ENCODE measurements at regions not wholly inside any gene's neighbourhood (a gene's known extent, or its start where the extent isn't known, plus 50 kb on each side); places are given as distances from the start of the nearest gene placed in this dataset.

DNA sequence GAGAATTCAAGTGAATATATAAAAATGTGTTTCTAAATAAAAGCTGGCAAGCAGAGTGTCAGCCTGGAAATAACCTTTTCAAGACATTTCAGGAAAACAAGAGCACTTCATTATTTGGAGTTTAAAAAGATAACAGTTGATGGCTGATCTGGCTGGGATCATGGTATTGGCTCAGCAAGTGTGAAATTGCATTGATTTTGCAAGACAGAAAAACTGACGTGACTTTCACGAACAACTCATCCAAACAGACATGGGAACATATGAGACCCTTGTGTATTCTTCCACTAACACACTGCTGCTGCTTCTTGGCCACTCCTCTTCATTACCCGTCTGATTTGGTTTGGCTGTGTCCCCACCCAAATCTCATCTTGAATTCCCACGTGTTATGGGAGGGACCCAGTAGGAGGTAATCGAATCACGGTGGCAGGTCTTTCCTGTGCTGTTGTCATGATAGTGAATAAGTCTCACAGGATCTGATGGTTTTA lies 108.5 kb downstream of the RAB18 start:
- Histone ChIP-seq H3K27me3 (ENCODE audit: control insufficient read depth in 2 of 2, insufficient read depth in 1 of 2, low read length in 1 of 2) (no peaks in the 10 kb centered on the region), H3K9me3 (ENCODE audit: control insufficient read depth in 2 of 2, insufficient read depth in 1 of 2, low read length in 1 of 2) (no peaks in the 10 kb centered on the region), H3K36me3 (ENCODE audit: control insufficient read depth in 2 of 2, insufficient read depth in 2 of 2, low read length in 1 of 2) (no peaks in the 10 kb centered on the region), H3K4me3 (ENCODE audit: low read length in 2 of 2) (no peak overlapping the region), H3K4me1 (ENCODE audit: control insufficient read depth in 2 of 2, insufficient read depth in 2 of 2, low read length in 2 of 2) (no peaks in the 10 kb centered on the region), H3K27ac (ENCODE audit: low read depth in 1 of 2, low read length in 1 of 2) (no peak overlapping the region)
- WGBS, result 94% methylated on average over 6 of the region's 6 CpGs
- no peak for DNase-seq (ENCODE audit: low read depth in 6 of 9, low spot score in 9 of 9)

GRCh38 chr10:27614776-27615175 lies 110.7 kb downstream of the RAB18 start:
- 68% methylated on average over 6 of the region's 6 CpGs for WGBS

DNA sequence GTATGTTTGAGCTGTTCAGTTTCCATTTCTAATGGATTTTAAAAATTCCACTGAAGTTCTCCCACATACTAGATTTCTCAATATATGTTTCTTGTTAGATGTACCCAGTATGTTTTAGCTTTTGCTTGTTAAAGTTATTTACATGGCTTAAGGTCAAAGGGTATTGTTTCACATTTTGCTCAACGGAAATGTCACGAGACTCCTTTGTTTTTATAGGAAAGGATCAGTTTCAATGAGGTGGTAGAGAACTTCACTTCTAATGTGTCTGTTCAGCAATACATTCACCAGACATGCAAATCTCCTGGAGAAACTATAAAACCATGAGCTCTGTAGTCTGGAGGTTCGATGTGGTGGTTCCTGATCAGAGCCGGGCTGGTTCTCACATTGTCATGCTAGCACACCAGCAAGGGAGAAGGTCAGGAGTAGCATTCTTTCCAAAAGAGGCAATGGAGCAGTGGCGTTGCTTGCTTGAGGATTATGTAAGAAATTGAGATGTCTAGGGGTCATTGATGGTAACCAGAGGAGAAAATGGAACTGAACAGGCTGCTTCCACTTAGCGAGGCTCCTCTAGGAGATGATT lies 114.0 kb downstream of the RAB18 start:
- Histone ChIP-seq H3K36me3 (ENCODE audit: control insufficient read depth in 2 of 2, insufficient read depth in 2 of 2, low read length in 1 of 2) (no peaks in the 10 kb centered on the region), H3K4me1 (ENCODE audit: control insufficient read depth in 2 of 2, insufficient read depth in 2 of 2, low read length in 2 of 2) (no peaks in the 10 kb centered on the region), H3K4me3 (ENCODE audit: low read length in 2 of 2) (no peak overlapping the region), H3K27me3 (ENCODE audit: control insufficient read depth in 2 of 2, insufficient read depth in 1 of 2, low read length in 1 of 2) (no peaks in the 10 kb centered on the region), H3K27ac (ENCODE audit: low read depth in 1 of 2, low read length in 1 of 2) (no peak overlapping the region), H3K9me3 (ENCODE audit: control insufficient read depth in 2 of 2, insufficient read depth in 1 of 2, low read length in 1 of 2) (no peaks in the 10 kb centered on the region)
- DNase-seq (ENCODE audit: low read depth in 6 of 9, low spot score in 9 of 9), result no peak
- WGBS, result 91% methylated on average over 6 of the region's 6 CpGs

More at GRCh38 chr10:27614776-27615175, 110.7 kb downstream of the RAB18 start:
- Histone ChIP-seq H3K27ac (ENCODE audit: low read depth in 1 of 2, low read length in 1 of 2) (no peak overlapping the region), H3K27me3 (ENCODE audit: control insufficient read depth in 2 of 2, insufficient read depth in 1 of 2, low read length in 1 of 2) (no peaks in the 10 kb centered on the region), H3K9me3 (ENCODE audit: control insufficient read depth in 2 of 2, insufficient read depth in 1 of 2, low read length in 1 of 2) (no peaks in the 10 kb centered on the region), H3K36me3 (ENCODE audit: control insufficient read depth in 2 of 2, insufficient read depth in 2 of 2, low read length in 1 of 2) (no peaks in the 10 kb centered on the region), H3K4me1 (ENCODE audit: control insufficient read depth in 2 of 2, insufficient read depth in 2 of 2, low read length in 2 of 2) (no peaks in the 10 kb centered on the region), H3K4me3 (ENCODE audit: low read length in 2 of 2) (no peak overlapping the region)
- DNase-seq (ENCODE audit: low read depth in 6 of 9, low spot score in 9 of 9), result no peak

- Histone ChIP-seq H3K4me1 (ENCODE audit: control insufficient read depth in 2 of 2, insufficient read depth in 2 of 2, low read length in 2 of 2) (no peaks in the 10 kb centered on the region), H3K4me3 (ENCODE audit: low read length in 2 of 2) (no peak overlapping the region), H3K9me3 (ENCODE audit: control insufficient read depth in 2 of 2, insufficient read depth in 1 of 2, low read length in 1 of 2) (no peaks in the 10 kb centered on the region), H3K27ac (ENCODE audit: low read depth in 1 of 2, low read length in 1 of 2) (no peak overlapping the region), H3K27me3 (ENCODE audit: control insufficient read depth in 2 of 2, insufficient read depth in 1 of 2, low read length in 1 of 2) (no peaks in the 10 kb centered on the region), H3K36me3 (ENCODE audit: control insufficient read depth in 2 of 2, insufficient read depth in 2 of 2, low read length in 1 of 2) (no peaks in the 10 kb centered on the region)
- 97% methylated on average over 10 of the region's 10 CpGs for WGBS
- DNase-seq (ENCODE audit: low read depth in 6 of 9, low spot score in 9 of 9), result no peak
Measured at GRCh38 chr10:27618906-27619305, 114.8 kb downstream of the RAB18 start.

DNA sequence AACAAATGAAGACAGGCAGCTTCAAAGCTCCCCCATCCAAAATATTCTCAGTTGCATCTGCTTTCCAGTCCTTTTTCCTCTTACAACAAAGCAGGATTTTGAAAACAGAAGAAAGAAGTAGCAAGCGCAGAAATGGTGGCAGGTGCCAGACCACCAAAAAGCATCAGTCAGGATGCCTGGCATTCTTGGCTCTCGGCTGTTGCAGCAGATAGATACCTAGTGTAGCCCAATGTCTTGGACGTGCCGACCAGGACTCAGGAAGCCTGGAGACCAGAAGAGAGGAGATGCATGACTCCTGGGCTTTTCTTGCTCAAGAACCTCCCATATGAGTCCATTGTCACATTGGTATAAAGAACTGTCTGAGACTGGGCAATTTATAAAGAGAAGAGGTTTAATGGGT lies 115.2 kb downstream of the RAB18 start:
- Histone ChIP-seq H3K27me3 (ENCODE audit: control insufficient read depth in 2 of 2, insufficient read depth in 1 of 2, low read length in 1 of 2) (no peaks in the 10 kb centered on the region), H3K36me3 (ENCODE audit: control insufficient read depth in 2 of 2, insufficient read depth in 2 of 2, low read length in 1 of 2) (no peaks in the 10 kb centered on the region), H3K27ac (ENCODE audit: low read depth in 1 of 2, low read length in 1 of 2) (no peak overlapping the region), H3K9me3 (ENCODE audit: control insufficient read depth in 2 of 2, insufficient read depth in 1 of 2, low read length in 1 of 2) (no peaks in the 10 kb centered on the region), H3K4me1 (ENCODE audit: control insufficient read depth in 2 of 2, insufficient read depth in 2 of 2, low read length in 2 of 2) (no peaks in the 10 kb centered on the region), H3K4me3 (ENCODE audit: low read length in 2 of 2) (no peak overlapping the region)
- WGBS, result 95% methylated on average over 4 of the region's 4 CpGs
- no peak for DNase-seq (ENCODE audit: low read depth in 6 of 9, low spot score in 9 of 9)

DNA sequence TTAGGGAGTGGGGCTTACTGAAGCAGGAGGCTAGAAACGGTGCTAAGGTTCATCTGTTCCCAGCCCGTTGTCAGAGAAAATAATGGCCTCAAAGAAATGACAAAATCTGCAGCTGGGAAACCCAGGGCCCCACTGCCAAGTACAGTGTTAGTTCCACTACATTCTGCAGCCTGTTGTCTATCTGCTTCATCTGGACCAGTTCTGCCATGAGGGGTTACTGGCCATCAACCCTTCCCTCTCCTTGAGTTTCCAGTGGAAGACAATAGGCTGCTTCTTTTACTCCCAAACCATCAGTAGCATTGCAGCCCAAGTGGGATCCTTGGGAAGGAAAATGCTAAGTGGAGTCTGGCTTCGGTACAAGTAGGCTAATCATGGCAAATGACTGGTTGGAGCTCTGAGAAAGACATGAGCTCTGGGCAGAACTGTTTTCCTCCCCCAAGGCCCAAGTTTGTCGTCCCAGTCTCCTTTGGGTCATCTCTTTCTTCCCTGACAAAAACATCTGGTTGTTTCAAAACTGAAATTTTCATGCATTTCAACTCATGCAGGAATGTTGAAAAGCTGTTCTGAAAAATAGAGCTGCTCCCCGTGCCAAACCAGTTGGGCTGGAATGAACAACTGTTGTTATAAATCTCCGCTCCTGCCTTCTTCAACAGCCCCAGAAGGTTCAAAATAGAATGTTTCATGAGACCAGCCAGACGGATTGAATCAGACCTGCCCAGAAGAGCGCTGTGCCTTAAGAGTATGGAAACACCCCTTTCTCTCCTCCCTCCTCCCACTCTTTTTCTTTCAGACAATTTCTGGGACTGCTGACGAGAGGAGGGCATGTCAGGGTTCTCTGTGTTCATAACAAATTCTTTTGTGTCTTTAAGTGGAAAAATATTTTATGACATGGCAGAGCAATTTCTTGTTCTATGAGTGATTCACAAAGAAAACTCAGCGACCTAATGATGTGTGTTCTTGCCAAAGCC lies 116.6 kb downstream of the RAB18 start:
- no peaks in the 10 kb centered on the region for H3K9me3 ChIP-seq (ENCODE audit: control insufficient read depth in 2 of 2, insufficient read depth in 1 of 2, low read length in 1 of 2)
- no peak for DNase-seq (ENCODE audit: low read depth in 6 of 9, low spot score in 9 of 9)
- H3K36me3 ChIP-seq (ENCODE audit: control insufficient read depth in 2 of 2, insufficient read depth in 2 of 2, low read length in 1 of 2), result no peaks in the 10 kb centered on the region
- no peak overlapping the region for H3K4me3 ChIP-seq (ENCODE audit: low read length in 2 of 2)
- 93% methylated on average over 10 of the region's 10 CpGs for WGBS
- no peak overlapping the region for H3K27ac ChIP-seq (ENCODE audit: low read depth in 1 of 2, low read length in 1 of 2)
- H3K4me1 ChIP-seq (ENCODE audit: control insufficient read depth in 2 of 2, insufficient read depth in 2 of 2, low read length in 2 of 2), result no peaks in the 10 kb centered on the region
- peaks cover 0 to 7% of the 10 kb centered on the region in 2 donors for H3K27me3 ChIP-seq (ENCODE audit: control insufficient read depth in 2 of 2, insufficient read depth in 1 of 2, low read length in 1 of 2)

- H3K27ac ChIP-seq (ENCODE audit: low read depth in 1 of 2, low read length in 1 of 2), result no peak overlapping the region
- H3K27me3 ChIP-seq (ENCODE audit: control insufficient read depth in 2 of 2, insufficient read depth in 1 of 2, low read length in 1 of 2), result peaks cover 0 to 7% of the 10 kb centered on the region in 2 donors
- H3K4me3 ChIP-seq (ENCODE audit: low read length in 2 of 2), result no peak overlapping the region
- no peaks in the 10 kb centered on the region for H3K36me3 ChIP-seq (ENCODE audit: control insufficient read depth in 2 of 2, insufficient read depth in 2 of 2, low read length in 1 of 2)
- WGBS, result 45% methylated on average over 4 of the region's 4 CpGs
- H3K9me3 ChIP-seq (ENCODE audit: control insufficient read depth in 2 of 2, insufficient read depth in 1 of 2, low read length in 1 of 2), result no peaks in the 10 kb centered on the region
- no peak for DNase-seq (ENCODE audit: low read depth in 6 of 9, low spot score in 9 of 9)
- H3K4me1 ChIP-seq (ENCODE audit: control insufficient read depth in 2 of 2, insufficient read depth in 2 of 2, low read length in 2 of 2), result no peaks in the 10 kb centered on the region
Measured at GRCh38 chr10:27621461-27621860, 117.4 kb downstream of the RAB18 start.

DNA sequence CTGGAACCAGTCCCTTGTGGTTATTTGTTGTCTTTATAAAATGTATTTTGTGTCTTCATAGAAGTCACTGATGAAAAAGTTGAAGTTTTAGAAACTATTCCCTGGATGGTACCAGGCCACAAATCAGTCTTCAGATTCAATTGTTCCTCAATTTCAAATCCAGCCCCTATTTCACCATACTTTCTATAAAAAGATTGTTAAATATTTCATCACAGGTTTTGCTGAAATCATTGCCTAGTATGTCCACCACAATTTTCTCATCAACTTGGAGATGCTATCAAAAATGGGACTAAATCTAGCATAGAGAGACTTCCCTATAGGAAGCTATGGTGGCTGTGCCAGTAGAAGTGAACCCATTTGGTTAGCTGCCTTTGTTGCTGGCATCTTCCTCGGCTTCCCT lies 118.5 kb downstream of the RAB18 start:
- WGBS, result 94% methylated on average over 1 of the region's 1 CpG
- Histone ChIP-seq H3K27me3 (ENCODE audit: control insufficient read depth in 2 of 2, insufficient read depth in 1 of 2, low read length in 1 of 2) (peaks cover 0 to 7% of the 10 kb centered on the region in 2 donors), H3K9me3 (ENCODE audit: control insufficient read depth in 2 of 2, insufficient read depth in 1 of 2, low read length in 1 of 2) (no peaks in the 10 kb centered on the region), H3K4me3 (ENCODE audit: low read length in 2 of 2) (no peak overlapping the region), H3K36me3 (ENCODE audit: control insufficient read depth in 2 of 2, insufficient read depth in 2 of 2, low read length in 1 of 2) (no peaks in the 10 kb centered on the region), H3K27ac (ENCODE audit: low read depth in 1 of 2, low read length in 1 of 2) (no peak overlapping the region), H3K4me1 (ENCODE audit: control insufficient read depth in 2 of 2, insufficient read depth in 2 of 2, low read length in 2 of 2) (no peaks in the 10 kb centered on the region)
- no peak for DNase-seq (ENCODE audit: low read depth in 6 of 9, low spot score in 9 of 9)

Data from thymus (tissue), 11 donors.